Breast epithelium (tissue), 4 donors: ENCODE measurements at regions not wholly inside any gene's neighbourhood (a gene's known extent, or its start where the extent isn't known, plus 50 kb on each side); places are given as distances from the start of the nearest gene placed in this dataset.

Source experiments
- DNase-seq, 2 donors: peaks; one replicate each; pipeline ENCODE4 v3.0.0-alpha.2; 2019; ENCODE audit warnings: low spot score in 2 of 2
- H3K27ac ChIP-seq, 2 donors: fragments of 200-600 bp; sonication (generic) in 1 of 2; one replicate each; pipeline ENCODE4 v1.5.1; 2016 to 2019; ENCODE audit warnings: mild to moderate bottlenecking in 1 of 2
- H3K27me3 ChIP-seq, 2 donors: fragments of 200-600 bp; sonication (generic) in 1 of 2; one replicate each; pipeline versions ENCODE4 v1.5.1 to v1.6.0; 2017 to 2019; ENCODE audit warnings: control low read depth in 1 of 2, mild to moderate bottlenecking in 1 of 2
- H3K36me3 ChIP-seq: fragments of 200-600 bp; one replicate; pipeline ENCODE4 v1.5.1; 2019
- H3K4me1 ChIP-seq, 2 donors: fragments of 200-600 bp; sonication (generic); one replicate each; pipeline ENCODE4 v1.5.1; 2016 to 2019; ENCODE audit warnings: control low read depth in 1 of 2
- H3K4me3 ChIP-seq, 3 donors: fragments of 200-600 bp; sonication (generic); 1 replicate in 2 of 3; 2 replicates in 1 of 3; pipeline ENCODE4 v1.5.1; 2016 to 2019; ENCODE audit warnings: mild to moderate bottlenecking in 3 of 3, moderate library complexity in 2 of 3
- H3K9me3 ChIP-seq, 2 donors: fragments of 200-600 bp; sonication (generic) in 1 of 2; one replicate each; pipeline ENCODE4 v1.5.1; 2016 to 2019; ENCODE audit warnings: control low read depth in 1 of 2
- POLR2A ChIP-seq: fragments of 450-650 bp; IDR thresholded peaks from one replicate; pipeline ENCODE4 v1.6.1; 2016; ENCODE audit warnings: antibody characterized with exemption, mild to moderate bottlenecking, moderate library complexity
- POLR2AphosphoS5 ChIP-seq, 3 donors: sonication (generic); formaldehyde crosslinking; IDR thresholded peaks; one replicate each; pipeline ENCODE4 v1.6.1; 2017; ENCODE audit warnings: antibody characterized with exemption in 3 of 3
- intact Hi-C: fragments of 100-400 bp; cut with DNase I; formaldehyde crosslinking; loops from one replicate; pipeline ENCODE4 v1.15.1; 2023; ENCODE audit warnings: low total_unique reads
- TF ChIP-seq, protein P1 (sequence below), 3 donors: fragments of 450-650 bp; IDR thresholded peaks; one replicate each; pipeline ENCODE4 v1.5.1; 2016 to 2017; ENCODE audit warnings: antibody characterized with exemption in 3 of 3, mild to moderate bottlenecking in 3 of 3, moderate library complexity in 3 of 3

DNA sequence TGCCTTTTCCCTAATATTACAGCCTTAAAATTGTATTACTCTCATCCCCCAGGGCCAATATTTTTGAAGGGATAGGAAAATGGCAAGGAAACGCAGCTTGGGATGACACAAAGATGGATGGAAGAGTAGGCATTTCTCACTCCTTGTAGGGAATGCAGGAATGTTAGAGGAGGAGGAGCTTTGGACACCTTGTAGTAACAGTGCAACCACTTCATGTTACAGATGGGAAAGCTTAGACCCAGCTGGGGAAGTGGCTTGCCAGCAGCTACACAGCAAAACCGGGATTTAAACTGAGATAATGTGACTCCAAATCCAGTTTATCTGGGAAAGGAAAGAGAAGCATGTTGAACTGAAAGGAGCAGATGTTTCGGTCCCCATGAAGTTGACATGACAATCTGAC lies 473.7 kb upstream of the DAB1 start:
- no peaks in the 10 kb centered on the region for H3K36me3 ChIP-seq
- no peak overlapping the region for H3K4me3 ChIP-seq
- H3K9me3 ChIP-seq, result no peaks in the 10 kb centered on the region
- H3K27me3 ChIP-seq, result no peaks in the 10 kb centered on the region
- H3K27ac ChIP-seq, result no peak overlapping the region
- no peaks in the 10 kb centered on the region for H3K4me1 ChIP-seq
- DNase-seq, result no peak
- intact Hi-C loops, result no loop called here
- no peak for TF ChIP-seq POLR2AphosphoS5 (IDR thresholded peaks at IDR 0.05)
- TF ChIP-seq, protein P1, sequence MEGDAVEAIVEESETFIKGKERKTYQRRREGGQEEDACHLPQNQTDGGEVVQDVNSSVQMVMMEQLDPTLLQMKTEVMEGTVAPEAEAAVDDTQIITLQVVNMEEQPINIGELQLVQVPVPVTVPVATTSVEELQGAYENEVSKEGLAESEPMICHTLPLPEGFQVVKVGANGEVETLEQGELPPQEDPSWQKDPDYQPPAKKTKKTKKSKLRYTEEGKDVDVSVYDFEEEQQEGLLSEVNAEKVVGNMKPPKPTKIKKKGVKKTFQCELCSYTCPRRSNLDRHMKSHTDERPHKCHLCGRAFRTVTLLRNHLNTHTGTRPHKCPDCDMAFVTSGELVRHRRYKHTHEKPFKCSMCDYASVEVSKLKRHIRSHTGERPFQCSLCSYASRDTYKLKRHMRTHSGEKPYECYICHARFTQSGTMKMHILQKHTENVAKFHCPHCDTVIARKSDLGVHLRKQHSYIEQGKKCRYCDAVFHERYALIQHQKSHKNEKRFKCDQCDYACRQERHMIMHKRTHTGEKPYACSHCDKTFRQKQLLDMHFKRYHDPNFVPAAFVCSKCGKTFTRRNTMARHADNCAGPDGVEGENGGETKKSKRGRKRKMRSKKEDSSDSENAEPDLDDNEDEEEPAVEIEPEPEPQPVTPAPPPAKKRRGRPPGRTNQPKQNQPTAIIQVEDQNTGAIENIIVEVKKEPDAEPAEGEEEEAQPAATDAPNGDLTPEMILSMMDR (IDR thresholded peaks at IDR 0.05), result no peak
- no peak for TF ChIP-seq POLR2A

DNA sequence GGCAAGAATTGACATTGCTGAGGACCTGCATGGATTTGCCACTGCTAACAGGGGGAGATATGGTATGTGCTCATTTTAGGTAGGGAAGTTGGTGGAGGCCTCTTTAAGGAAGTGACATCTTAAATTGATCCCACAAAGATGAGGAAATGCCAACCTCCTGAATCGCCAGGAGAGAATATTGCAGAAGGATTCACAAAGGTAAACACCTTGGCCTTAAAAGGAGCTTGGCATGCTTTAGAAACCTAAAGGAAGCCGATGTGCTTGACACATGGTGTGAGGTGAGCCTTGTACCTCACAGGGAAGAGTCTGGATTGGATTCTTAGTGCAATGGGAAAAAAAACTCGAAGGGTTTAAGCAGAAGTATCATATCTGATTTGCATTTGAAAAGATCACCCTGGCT lies 470.5 kb upstream of the DAB1 start:
- TF ChIP-seq, protein P1 (IDR thresholded peaks at IDR 0.05), result no peak
- TF ChIP-seq POLR2A (no peak), POLR2AphosphoS5 (IDR thresholded peaks at IDR 0.05) (no peak)
- no peaks in the 10 kb centered on the region for H3K27me3 ChIP-seq

DNA sequence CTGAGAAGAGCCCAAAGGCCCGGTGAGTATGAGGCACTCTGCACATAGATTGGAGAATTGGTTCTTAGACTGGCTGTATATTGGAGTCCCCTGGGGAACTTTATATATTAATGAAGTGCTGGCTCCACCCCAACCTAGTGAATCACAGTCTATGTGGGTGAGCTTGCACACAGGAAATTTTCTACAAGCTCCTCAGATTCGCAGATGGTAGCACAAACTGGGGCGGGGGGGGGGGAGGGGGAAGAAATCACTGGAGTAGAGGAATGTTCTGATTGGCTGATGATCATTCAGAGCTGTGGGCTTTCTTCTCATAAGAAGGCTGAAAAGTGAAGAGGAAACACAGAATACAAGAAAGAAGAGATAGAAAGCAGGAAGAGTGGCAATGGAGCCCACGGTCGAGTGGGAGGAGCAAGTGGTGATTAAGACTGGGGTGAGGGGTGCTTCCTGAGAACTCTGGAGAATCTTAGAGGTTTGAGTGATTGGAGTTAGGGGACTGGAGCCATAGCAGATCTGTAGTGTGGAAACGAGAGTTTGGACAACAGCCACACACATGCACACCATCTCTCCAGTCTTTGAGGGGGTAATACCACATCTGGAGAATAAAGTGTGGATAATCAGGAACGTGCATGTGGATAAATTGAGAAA lies 465.9 kb upstream of the DAB1 start:
- TF ChIP-seq POLR2AphosphoS5 (IDR thresholded peaks at IDR 0.05) (no peak), POLR2A (no peak)
- TF ChIP-seq, protein P1 (IDR thresholded peaks at IDR 0.05), result no peak
- H3K4me3 ChIP-seq, result no peak overlapping the region
- intact Hi-C loops, result no loop called here

More for the DNA sequence above, 470.5 kb upstream of the DAB1 start:
- no peak overlapping the region for H3K27ac ChIP-seq
- H3K4me3 ChIP-seq, result no peak overlapping the region
- H3K9me3 ChIP-seq, result no peaks in the 10 kb centered on the region
- no peaks in the 10 kb centered on the region for H3K36me3 ChIP-seq
- H3K4me1 ChIP-seq, result no peaks in the 10 kb centered on the region
- DNase-seq, result no peak
- intact Hi-C loops, result no loop called here

DNA sequence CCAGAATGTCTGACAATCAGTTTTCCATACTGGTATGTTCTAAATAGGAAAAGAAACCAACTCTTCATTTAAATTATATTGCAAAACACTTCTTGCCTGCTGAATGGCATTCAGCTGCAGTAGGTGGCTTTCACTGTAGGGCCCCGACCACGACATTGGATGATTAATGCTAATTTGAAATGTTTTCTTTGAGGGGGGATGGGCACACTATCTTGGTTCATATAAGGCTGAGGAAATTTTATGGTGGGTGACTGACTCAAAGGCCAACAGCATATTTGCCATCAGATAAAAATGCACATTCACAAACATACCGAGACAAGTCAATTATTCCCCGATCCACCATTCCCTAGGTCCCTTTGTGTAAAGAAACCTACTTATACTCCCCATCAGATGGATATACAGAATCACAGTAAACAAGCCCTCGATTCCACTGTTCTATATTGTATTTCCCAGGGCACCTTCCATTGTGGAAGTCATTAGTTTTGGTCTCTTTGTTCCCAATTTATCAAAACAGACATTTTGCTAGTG lies 464.2 kb upstream of the DAB1 start:
- TF ChIP-seq, protein P1 (IDR thresholded peaks at IDR 0.05), result no peak
- TF ChIP-seq POLR2A (no peak), POLR2AphosphoS5 (IDR thresholded peaks at IDR 0.05) (no peak)
- intact Hi-C loops, result no loop called here
- H3K36me3 ChIP-seq, result no peaks in the 10 kb centered on the region
- DNase-seq, result no peak
- no peaks in the 10 kb centered on the region for H3K27me3 ChIP-seq
- H3K4me1 ChIP-seq, result no peaks in the 10 kb centered on the region
- no peaks in the 10 kb centered on the region for H3K9me3 ChIP-seq
- no peak overlapping the region for H3K4me3 ChIP-seq
- H3K27ac ChIP-seq, result no peak overlapping the region

More for the DNA sequence above, 465.9 kb upstream of the DAB1 start:
- no peak for DNase-seq
- no peak overlapping the region for H3K27ac ChIP-seq
- H3K36me3 ChIP-seq, result no peaks in the 10 kb centered on the region
- no peaks in the 10 kb centered on the region for H3K4me1 ChIP-seq
- H3K9me3 ChIP-seq, result no peaks in the 10 kb centered on the region
- H3K27me3 ChIP-seq, result no peaks in the 10 kb centered on the region

DNA sequence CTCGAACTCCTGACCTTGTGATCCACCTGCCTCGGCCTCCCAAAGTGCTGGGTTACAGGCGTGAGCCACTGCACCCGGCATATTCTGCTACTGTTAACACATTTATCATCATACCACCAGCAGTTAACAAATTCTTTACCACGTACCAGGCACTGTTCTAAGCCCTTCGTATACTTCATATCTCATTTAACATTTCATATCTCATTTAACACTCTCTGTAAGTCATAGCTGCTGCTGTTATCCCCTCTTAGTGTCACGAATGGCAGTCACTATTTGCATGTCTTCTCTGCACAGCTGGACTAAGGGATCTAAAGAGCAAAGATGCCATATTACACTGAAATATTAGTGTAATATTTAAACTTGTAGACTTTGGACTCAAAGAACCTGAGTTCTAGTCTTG lies 462.5 kb upstream of the DAB1 start:
- DNase-seq, result no peak
- intact Hi-C loops, result no loop called here
- H3K4me3 ChIP-seq, result no peak overlapping the region
- TF ChIP-seq, protein P1 (IDR thresholded peaks at IDR 0.05), result no peak
- TF ChIP-seq POLR2A (no peak), POLR2AphosphoS5 (IDR thresholded peaks at IDR 0.05) (no peak)
- H3K27me3 ChIP-seq, result no peaks in the 10 kb centered on the region
- no peaks in the 10 kb centered on the region for H3K36me3 ChIP-seq
- no peak overlapping the region for H3K27ac ChIP-seq
- no peaks in the 10 kb centered on the region for H3K4me1 ChIP-seq
- H3K9me3 ChIP-seq, result no peaks in the 10 kb centered on the region
